ENCODE measurements at regions not wholly inside any gene's neighbourhood (a gene's known extent, or its start where the extent isn't known, plus 50 kb on each side); places are given as distances from the start of the nearest gene placed in this dataset.
"Not testable (repeated sequence)": the region's sequence is repeated elsewhere in the genome, so short reads cannot be mapped to it uniquely, and the experiment has no call there.

DNA sequence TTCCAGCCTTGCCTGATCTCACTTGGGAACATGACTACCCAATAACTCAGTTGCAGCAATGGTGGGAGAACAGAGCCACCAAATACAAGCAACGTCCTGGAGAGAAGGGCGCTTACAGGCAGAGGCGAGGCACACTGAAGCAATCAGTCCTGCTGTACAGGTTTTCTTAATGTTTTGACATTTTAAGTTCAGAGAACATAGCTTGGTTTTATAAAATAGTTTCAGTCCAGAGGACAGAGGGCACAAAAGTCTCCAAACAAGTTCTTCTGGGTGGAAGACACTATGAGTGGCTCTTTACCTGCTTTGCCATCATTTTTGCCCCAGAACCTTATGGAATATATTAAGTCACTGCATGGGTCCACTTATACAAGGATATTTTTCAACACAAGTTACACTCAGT, 103.4 kb upstream of the KCNG1 start:
- no peak for DNase-seq (ENCODE audit: low spot score)
- Histone ChIP-seq H3K36me3 (no peaks in the 10 kb centered on the region), H3K27ac (no peak overlapping the region), H3K4me3 (no peak overlapping the region), H3K4me1 (no peaks in the 10 kb centered on the region), H3K9me3 (no peaks in the 10 kb centered on the region), H3K27me3 (no peaks in the 10 kb centered on the region)
- TF ChIP-seq, protein P1, sequence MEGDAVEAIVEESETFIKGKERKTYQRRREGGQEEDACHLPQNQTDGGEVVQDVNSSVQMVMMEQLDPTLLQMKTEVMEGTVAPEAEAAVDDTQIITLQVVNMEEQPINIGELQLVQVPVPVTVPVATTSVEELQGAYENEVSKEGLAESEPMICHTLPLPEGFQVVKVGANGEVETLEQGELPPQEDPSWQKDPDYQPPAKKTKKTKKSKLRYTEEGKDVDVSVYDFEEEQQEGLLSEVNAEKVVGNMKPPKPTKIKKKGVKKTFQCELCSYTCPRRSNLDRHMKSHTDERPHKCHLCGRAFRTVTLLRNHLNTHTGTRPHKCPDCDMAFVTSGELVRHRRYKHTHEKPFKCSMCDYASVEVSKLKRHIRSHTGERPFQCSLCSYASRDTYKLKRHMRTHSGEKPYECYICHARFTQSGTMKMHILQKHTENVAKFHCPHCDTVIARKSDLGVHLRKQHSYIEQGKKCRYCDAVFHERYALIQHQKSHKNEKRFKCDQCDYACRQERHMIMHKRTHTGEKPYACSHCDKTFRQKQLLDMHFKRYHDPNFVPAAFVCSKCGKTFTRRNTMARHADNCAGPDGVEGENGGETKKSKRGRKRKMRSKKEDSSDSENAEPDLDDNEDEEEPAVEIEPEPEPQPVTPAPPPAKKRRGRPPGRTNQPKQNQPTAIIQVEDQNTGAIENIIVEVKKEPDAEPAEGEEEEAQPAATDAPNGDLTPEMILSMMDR (IDR thresholded peaks at IDR 0.05), result no peak

DNA sequence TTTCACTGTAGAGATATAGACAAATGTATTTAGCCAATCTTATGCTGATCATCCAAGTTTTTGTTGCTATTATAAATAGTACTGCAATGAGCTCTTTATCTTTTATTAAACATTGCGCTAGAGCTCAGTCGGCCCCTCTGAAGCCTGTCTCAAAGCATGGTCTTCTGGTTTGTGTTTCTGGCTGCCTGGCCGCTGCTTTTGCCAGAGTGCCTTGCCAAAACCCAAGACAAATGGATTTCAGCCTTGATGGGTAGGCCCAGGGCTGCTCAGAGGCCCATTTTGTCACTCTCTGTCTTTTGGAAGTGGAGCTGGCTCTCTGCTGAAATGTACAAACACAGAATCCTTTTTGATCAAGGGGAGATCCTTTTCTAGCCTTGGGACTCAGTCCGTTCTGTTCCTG, 102.9 kb upstream of the KCNG1 start:
- Histone ChIP-seq H3K27ac (no peak overlapping the region), H3K27me3 (no peaks in the 10 kb centered on the region), H3K4me1 (no peaks in the 10 kb centered on the region), H3K9me3 (no peaks in the 10 kb centered on the region), H3K36me3 (no peaks in the 10 kb centered on the region), H3K4me3 (no peak overlapping the region)
- TF ChIP-seq, protein P1 (IDR thresholded peaks at IDR 0.05), result no peak
- DNase-seq (ENCODE audit: low spot score), result no peak

DNA sequence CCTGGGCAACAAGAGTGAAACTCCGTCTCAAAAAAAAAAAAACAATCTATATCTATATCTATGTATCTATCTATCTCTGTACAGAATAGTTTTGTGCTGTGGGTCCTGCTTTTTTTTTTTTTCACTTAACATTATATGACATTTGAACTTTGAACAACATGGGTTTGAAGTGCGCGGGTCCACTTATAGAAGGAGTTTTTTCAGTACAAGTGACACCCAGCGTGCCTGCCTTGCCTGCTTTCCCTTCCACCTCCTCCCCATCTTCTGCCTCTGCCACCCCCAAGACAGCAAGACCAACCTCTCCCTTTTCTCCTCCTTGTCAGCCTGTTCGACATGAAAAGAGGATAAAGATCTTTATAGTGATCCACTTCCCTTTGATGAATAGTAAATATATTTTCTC, 102.2 kb upstream of the KCNG1 start:
- Histone ChIP-seq H3K9me3 (no peaks in the 10 kb centered on the region), H3K36me3 (no peaks in the 10 kb centered on the region), H3K27ac (no peak overlapping the region), H3K27me3 (peaks cover 0 to 3% of the 10 kb centered on the region in 2 donors), H3K4me1 (no peaks in the 10 kb centered on the region), H3K4me3 (no peak overlapping the region)
- TF ChIP-seq, protein P1 (IDR thresholded peaks at IDR 0.05), result no peak
- no peak for DNase-seq (ENCODE audit: low spot score)

DNA sequence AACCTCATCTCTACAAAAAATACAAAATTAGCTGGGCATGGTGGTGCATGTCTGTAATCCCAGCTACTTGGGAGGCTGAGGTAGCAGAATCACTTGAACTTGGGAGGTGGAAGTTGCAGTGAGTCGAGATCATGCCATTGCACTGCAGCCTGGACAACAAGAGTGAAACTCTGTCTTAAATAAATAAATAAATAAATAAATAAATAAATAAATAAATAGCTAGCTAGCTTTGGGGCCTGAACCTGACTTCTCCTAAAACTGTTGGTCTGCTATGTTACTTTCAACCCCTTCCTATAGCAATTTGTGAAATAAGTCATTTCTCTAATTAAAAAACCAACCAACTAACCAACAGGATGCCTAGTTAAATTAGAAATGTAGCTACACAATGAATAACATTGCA, 101.0 kb upstream of the KCNG1 start:
- DNase-seq (ENCODE audit: low spot score), result not testable (repeated sequence)

DNA sequence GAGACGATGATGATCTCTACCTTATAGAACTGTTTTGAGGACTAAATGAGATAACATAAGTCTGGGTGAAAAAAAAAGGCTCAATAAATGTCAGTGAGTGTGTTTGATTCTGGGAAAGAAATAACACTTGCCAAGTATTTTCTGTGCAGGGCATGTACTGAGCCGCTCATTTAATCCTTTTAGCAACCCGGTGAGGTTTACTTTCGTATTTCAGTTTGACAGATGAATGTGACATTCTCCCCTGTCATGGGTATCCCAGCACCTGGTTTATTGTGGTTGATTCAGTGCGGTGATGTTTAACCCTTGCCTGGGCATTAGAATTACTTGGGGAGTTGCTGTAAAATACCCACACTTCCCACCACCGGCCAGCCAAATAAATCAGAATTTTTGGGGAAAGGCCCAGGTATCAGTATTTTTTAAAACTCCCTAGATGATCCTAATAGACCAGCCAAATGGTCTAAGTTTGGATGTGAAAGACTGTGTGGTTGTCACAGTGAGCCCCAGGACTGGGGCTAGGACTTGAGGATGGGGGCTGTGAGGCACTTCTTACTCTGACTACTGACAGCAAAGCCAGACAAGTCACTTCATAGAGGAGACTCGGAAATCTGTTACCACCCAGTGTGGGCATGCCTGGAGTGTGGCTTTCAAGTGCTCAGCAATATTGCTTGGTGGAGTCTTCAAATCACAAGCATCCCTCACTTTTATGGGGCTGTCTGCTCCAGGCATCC, 100.2 kb upstream of the KCNG1 start:
- Histone ChIP-seq H3K27ac (no peak overlapping the region), H3K27me3 (peaks cover 0 to 3% of the 10 kb centered on the region in 2 donors)

More for the DNA sequence above, 101.0 kb upstream of the KCNG1 start:
- not testable (repeated sequence) for H3K36me3 ChIP-seq, H3K27me3 ChIP-seq, H3K27ac ChIP-seq, H3K4me3 ChIP-seq, H3K9me3 ChIP-seq, H3K4me1 ChIP-seq

DNA sequence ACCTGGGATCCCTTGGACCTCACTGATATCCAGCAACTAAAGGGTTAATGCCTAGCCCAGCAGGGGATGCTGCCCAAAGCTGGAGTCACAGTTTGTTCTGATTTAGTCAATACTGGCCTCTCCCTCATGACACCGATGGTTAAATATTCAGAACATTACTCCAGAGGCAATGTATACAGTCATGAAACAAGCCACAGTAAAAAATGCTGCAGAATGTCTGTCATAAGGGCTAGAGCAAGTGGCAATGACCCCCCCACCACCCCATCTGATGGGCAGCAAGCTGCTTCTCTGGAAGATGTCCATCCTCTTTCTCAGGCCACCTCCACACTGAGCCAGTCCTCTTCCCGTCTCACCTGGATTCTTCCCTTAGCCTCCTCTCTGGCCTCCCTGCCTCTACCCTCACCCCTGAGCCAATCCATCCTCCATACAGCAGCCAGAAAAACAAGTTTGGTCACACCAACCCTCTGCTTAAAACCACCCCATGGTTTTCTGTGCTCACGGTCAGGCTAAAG, 99.0 kb upstream of the KCNG1 start:
- H3K36me3 ChIP-seq, result no peaks in the 10 kb centered on the region
- no peaks in the 10 kb centered on the region for H3K4me1 ChIP-seq
- no peaks in the 10 kb centered on the region for H3K9me3 ChIP-seq
- H3K27me3 ChIP-seq, result peaks cover 0 to 3% of the 10 kb centered on the region in 2 donors
- TF ChIP-seq, protein P1 (IDR thresholded peaks at IDR 0.05), result no peak
- no peak overlapping the region for H3K27ac ChIP-seq
- no peak for DNase-seq (ENCODE audit: low spot score)
- no peak overlapping the region for H3K4me3 ChIP-seq

More for the DNA sequence above, 100.2 kb upstream of the KCNG1 start:
- no peaks in the 10 kb centered on the region for H3K4me1 ChIP-seq
- H3K36me3 ChIP-seq, result no peaks in the 10 kb centered on the region
- no peak for DNase-seq (ENCODE audit: low spot score)
- TF ChIP-seq, protein P1 (IDR thresholded peaks at IDR 0.05), result no peak
- H3K4me3 ChIP-seq, result no peak overlapping the region
- H3K9me3 ChIP-seq, result no peaks in the 10 kb centered on the region

Data from right atrium auricular region (tissue), 2 donors.